HL-60 (cell line): ENCODE measurements at regions not wholly inside any gene's neighbourhood (a gene's known extent, or its start where the extent isn't known, plus 50 kb on each side); places are given as distances from the start of the nearest gene placed in this dataset.

Source experiments
- CTCF ChIP-seq: IDR thresholded peaks from one replicate; pipeline ENCODE4 v1.5.1; 2011; ENCODE audit warnings: low read length, control low read depth, inconsistent platforms; ENCODE audit not compliant: insufficient read depth
- GABPA ChIP-seq: IDR thresholded peaks from 2 replicates; pipeline ENCODE4 v1.6.1; 2012; ENCODE audit warnings: low read depth
- POLR2AphosphoS5 ChIP-seq: IDR thresholded peaks from 2 replicates; pipeline ENCODE4 v1.6.1; 2012; ENCODE audit warnings: low read depth
- REST ChIP-seq: IDR thresholded peaks from 2 replicates; pipeline ENCODE4 v1.6.1; 2012; ENCODE audit warnings: low read depth; ENCODE audit not compliant: insufficient replicate concordance

DNA sequence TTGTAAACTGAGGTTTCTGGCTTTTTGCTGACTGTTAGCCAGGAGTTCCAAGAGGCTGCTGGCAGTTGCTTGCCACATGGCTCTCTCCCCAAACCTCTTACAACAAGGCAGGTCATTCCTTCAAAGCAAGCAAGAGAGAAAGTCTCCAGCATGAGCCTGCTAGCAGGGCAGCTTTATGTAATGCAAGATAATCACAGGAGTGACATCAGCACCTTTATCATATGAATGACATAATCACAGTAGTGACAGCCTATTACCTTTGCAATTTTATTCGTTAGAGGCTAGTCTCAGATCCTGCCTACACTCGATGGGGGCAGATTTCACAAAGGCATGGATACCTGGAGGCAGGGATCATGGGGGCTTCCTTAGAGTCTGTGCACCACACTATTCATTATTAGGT, 79.5 kb upstream of the KCNJ16 start:
- TF ChIP-seq REST: no peak
- TF ChIP-seq CTCF: no peak
- TF ChIP-seq GABPA: no peak
- no peak for TF ChIP-seq POLR2AphosphoS5
